ENCODE measurements at regions not wholly inside any gene's neighbourhood (a gene's known extent, or its start where the extent isn't known, plus 50 kb on each side); places are given as distances from the start of the nearest gene placed in this dataset.

DNA sequence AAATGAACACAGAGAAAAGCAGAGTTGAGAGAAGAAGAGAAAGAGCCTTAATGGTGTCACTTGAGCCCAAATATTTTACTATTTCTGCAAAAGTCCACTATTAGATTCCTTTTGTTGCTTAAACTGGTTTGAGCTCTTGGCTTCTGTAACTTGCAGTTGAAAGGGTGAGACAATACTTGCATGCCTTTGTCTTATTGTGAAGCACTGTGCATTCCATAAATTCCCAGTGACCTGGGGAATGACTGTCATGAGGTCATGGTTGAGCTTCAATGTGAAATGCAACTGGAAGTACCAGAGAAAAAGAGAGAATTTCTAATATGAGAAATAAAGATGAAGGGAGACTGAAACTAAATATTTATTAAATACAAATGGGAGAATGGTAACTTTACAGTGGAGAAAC lies 310.9 kb downstream of the TDRD3 start:
- no peak for ATAC-seq
- TF ChIP-seq, protein P1, sequence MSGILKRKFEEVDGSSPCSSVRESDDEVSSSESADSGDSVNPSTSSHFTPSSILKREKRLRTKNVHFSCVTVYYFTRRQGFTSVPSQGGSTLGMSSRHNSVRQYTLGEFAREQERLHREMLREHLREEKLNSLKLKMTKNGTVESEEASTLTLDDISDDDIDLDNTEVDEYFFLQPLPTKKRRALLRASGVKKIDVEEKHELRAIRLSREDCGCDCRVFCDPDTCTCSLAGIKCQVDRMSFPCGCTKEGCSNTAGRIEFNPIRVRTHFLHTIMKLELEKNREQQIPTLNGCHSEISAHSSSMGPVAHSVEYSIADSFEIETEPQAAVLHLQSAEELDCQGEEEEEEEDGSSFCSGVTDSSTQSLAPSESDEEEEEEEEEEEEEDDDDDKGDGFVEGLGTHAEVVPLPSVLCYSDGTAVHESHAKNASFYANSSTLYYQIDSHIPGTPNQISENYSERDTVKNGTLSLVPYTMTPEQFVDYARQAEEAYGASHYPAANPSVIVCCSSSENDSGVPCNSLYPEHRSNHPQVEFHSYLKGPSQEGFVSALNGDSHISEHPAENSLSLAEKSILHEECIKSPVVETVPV (CRISPR knock-in tag; IDR thresholded peaks at IDR 0.05) = no peak
- TF ChIP-seq, protein P2, sequence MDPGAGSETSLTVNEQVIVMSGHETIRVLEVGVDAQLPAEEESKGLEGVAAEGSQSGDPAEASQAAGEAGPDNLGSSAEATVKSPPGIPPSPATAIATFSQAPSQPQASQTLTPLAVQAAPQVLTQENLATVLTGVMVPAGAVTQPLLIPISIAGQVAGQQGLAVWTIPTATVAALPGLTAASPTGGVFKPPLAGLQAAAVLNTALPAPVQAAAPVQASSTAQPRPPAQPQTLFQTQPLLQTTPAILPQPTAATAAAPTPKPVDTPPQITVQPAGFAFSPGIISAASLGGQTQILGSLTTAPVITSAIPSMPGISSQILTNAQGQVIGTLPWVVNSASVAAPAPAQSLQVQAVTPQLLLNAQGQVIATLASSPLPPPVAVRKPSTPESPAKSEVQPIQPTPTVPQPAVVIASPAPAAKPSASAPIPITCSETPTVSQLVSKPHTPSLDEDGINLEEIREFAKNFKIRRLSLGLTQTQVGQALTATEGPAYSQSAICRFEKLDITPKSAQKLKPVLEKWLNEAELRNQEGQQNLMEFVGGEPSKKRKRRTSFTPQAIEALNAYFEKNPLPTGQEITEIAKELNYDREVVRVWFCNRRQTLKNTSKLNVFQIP (CRISPR knock-in tag; IDR thresholded peaks at IDR 0.05; ENCODE audit: borderline replicate concordance, low read depth) = no peak

DNA sequence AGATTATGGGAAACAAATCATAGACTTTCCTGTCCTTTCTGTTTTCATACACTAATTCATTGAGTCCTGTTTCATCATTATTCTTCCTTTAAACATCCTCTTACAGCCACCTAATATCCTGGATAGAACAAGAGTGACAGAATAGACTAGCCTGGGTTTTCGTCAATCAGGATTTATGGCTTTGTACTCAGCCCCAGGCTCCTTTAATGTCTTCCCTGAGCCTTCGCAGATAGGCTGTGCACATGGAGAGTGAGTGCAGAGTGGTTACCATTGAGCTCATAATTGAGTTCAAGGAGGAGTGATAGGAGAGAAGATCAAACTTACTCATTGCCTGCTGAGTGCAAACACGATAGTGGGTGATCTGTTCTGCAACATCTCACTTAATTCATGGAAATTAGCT lies 304.9 kb downstream of the TDRD3 start:
- no peak for ATAC-seq
- TF ChIP-seq OSR1 (CRISPR knock-in tag; IDR thresholded peaks at IDR 0.05) (no peak), PPARA (CRISPR knock-in tag; IDR thresholded peaks at IDR 0.05; ENCODE audit: borderline replicate concordance) (no peak), RARB (CRISPR knock-in tag; IDR thresholded peaks at IDR 0.05) (no peak), ZNF70 (CRISPR knock-in tag; IDR thresholded peaks at IDR 0.05) (no peak), ZFP30 (CRISPR knock-in tag; IDR thresholded peaks at IDR 0.05) (no peak), ISL1 (CRISPR knock-in tag; IDR thresholded peaks at IDR 0.05) (no peak), ZNF8 (CRISPR knock-in tag; IDR thresholded peaks at IDR 0.05) (no peak), ZFP3 (CRISPR knock-in tag; IDR thresholded peaks at IDR 0.05) (no peak), SNAI2 (CRISPR knock-in tag; IDR thresholded peaks at IDR 0.05) (no peak), GLIS3 (CRISPR knock-in tag; IDR thresholded peaks at IDR 0.05) (no peak), ZNF565 (CRISPR knock-in tag; conservative IDR thresholded peaks at IDR 0.05; ENCODE audit: low read depth) (no peak), ARNTL (CRISPR knock-in tag; IDR thresholded peaks at IDR 0.05; ENCODE audit: borderline replicate concordance, low read depth) (no peak), CSDC2 (CRISPR knock-in tag; IDR thresholded peaks at IDR 0.05) (no peak), ZC3H10 (CRISPR knock-in tag; IDR thresholded peaks at IDR 0.05) (no peak), TCF4 (CRISPR knock-in tag; IDR thresholded peaks at IDR 0.05; ENCODE audit: borderline replicate concordance) (no peak), PATZ1 (CRISPR knock-in tag; IDR thresholded peaks at IDR 0.05; ENCODE audit: borderline replicate concordance) (no peak)
- TF ChIP-seq, protein P3, sequence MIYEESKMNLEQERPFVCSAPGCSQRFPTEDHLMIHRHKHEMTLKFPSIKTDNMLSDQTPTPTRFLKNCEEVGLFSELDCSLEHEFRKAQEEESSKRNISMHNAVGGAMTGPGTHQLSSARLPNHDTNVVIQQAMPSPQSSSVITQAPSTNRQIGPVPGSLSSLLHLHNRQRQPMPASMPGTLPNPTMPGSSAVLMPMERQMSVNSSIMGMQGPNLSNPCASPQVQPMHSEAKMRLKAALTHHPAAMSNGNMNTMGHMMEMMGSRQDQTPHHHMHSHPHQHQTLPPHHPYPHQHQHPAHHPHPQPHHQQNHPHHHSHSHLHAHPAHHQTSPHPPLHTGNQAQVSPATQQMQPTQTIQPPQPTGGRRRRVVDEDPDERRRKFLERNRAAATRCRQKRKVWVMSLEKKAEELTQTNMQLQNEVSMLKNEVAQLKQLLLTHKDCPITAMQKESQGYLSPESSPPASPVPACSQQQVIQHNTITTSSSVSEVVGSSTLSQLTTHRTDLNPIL (CRISPR knock-in tag; IDR thresholded peaks at IDR 0.05; ENCODE audit: low read depth) = no peak
- TF ChIP-seq, protein P1 (CRISPR knock-in tag; IDR thresholded peaks at IDR 0.05) = no peak
- TF ChIP-seq, protein P4, sequence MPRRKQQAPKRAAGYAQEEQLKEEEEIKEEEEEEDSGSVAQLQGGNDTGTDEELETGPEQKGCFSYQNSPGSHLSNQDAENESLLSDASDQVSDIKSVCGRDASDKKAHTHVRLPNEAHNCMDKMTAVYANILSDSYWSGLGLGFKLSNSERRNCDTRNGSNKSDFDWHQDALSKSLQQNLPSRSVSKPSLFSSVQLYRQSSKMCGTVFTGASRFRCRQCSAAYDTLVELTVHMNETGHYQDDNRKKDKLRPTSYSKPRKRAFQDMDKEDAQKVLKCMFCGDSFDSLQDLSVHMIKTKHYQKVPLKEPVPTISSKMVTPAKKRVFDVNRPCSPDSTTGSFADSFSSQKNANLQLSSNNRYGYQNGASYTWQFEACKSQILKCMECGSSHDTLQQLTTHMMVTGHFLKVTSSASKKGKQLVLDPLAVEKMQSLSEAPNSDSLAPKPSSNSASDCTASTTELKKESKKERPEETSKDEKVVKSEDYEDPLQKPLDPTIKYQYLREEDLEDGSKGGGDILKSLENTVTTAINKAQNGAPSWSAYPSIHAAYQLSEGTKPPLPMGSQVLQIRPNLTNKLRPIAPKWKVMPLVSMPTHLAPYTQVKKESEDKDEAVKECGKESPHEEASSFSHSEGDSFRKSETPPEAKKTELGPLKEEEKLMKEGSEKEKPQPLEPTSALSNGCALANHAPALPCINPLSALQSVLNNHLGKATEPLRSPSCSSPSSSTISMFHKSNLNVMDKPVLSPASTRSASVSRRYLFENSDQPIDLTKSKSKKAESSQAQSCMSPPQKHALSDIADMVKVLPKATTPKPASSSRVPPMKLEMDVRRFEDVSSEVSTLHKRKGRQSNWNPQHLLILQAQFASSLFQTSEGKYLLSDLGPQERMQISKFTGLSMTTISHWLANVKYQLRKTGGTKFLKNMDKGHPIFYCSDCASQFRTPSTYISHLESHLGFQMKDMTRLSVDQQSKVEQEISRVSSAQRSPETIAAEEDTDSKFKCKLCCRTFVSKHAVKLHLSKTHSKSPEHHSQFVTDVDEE (CRISPR knock-in tag; IDR thresholded peaks at IDR 0.05) = no peak
- TF ChIP-seq, protein P2 (CRISPR knock-in tag; IDR thresholded peaks at IDR 0.05; ENCODE audit: borderline replicate concordance, low read depth) = no peak

Measured in SK-N-SH treated with all-trans-retinoic acid at 6 μM for 48 hours (cell line).